BJ (cell line): ENCODE measurements at regions not wholly inside any gene's neighbourhood (a gene's known extent, or its start where the extent isn't known, plus 50 kb on each side); places are given as distances from the start of the nearest gene placed in this dataset.
A peak's percentile ranks its signal among the peaks of the same experiment; 100 is the strongest.

ENCODE experiments used
- CTCF ChIA-PET: fragments of 350-600 bp; formaldehyde crosslinking; extraction: SDS; loops from one replicate; lab custom pipeline; 2021; ENCODE audit warnings: antibody characterized with exemption, inconsistent platforms; lab: Yijun Ruan, JAX
- POLR2A ChIA-PET: fragments of 300-600 bp; sonication (Branson Sonifier 250); formaldehyde crosslinking; extraction: SDS; loops from one replicate; lab custom pipeline; 2021; ENCODE audit warnings: antibody characterized with exemption; lab: Charles Lee
- DNase-seq: peaks from one replicate; pipeline ENCODE4 v3.0.0-alpha.2; 2011; ENCODE audit warnings: low read depth
- H3K27me3 ChIP-seq: 2 replicates; pipeline ENCODE4 v1.6.0; 2011; ENCODE audit warnings: low read length; ENCODE audit not compliant: control insufficient read depth, insufficient read depth
- H3K36me3 ChIP-seq: 2 replicates; pipeline ENCODE4 v1.5.1; 2011; ENCODE audit warnings: low read length; ENCODE audit not compliant: control insufficient read depth, insufficient read depth
- H3K4me3 ChIP-seq: 2 replicates; pipeline ENCODE4 v1.5.1; 2011; ENCODE audit warnings: low read depth, mild to moderate bottlenecking, control low read depth, low read length
- TF ChIP-seq, protein P1 (sequence below): IDR thresholded peaks from 2 replicates; pipeline ENCODE4 v1.5.1; 2011; ENCODE audit warnings: low read depth, mild to moderate bottlenecking, control low read depth, inconsistent platforms, low read length, moderate library complexity; ENCODE audit not compliant: insufficient read depth

- Histone ChIP-seq H3K4me3 (no peak overlapping the region), H3K27me3 (no peaks in the 10 kb centered on the region), H3K36me3 (no peaks in the 10 kb centered on the region; the same call in 1 of the 2 replicates)
- CTCF ChIA-PET: no interaction called here
- POLR2A ChIA-PET: no interaction called here
- no peak for DNase-seq
- TF ChIP-seq, protein P1, sequence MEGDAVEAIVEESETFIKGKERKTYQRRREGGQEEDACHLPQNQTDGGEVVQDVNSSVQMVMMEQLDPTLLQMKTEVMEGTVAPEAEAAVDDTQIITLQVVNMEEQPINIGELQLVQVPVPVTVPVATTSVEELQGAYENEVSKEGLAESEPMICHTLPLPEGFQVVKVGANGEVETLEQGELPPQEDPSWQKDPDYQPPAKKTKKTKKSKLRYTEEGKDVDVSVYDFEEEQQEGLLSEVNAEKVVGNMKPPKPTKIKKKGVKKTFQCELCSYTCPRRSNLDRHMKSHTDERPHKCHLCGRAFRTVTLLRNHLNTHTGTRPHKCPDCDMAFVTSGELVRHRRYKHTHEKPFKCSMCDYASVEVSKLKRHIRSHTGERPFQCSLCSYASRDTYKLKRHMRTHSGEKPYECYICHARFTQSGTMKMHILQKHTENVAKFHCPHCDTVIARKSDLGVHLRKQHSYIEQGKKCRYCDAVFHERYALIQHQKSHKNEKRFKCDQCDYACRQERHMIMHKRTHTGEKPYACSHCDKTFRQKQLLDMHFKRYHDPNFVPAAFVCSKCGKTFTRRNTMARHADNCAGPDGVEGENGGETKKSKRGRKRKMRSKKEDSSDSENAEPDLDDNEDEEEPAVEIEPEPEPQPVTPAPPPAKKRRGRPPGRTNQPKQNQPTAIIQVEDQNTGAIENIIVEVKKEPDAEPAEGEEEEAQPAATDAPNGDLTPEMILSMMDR: no peak
Observed at GRCh38 chr5:125185740-125186139, 439.3 kb upstream of the ZNF608 start.

DNA sequence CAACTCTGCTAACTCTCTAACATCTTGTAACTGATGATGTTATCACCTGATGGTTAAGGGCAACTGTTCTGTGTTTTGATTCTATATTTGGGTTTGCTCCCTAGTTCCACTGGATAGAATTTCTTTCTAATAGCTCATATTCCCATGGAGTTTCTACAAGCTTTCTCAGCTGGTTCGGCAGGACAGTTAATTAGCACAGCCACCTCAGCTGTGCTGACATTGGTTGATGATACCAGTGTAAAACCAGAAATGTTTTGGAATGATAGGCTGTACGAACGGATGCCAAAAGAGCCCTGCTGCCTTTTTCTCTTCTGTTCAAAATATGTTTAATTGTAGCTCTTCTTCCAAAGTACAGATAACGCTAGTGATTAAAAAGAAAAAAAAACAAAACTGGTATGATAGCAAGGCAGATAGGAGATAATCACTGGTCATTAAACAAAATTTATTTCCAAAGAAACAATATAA, 440.5 kb upstream of the ZNF608 start:
- H3K36me3 ChIP-seq: no peaks in the 10 kb centered on the region; the same call in 1 of the 2 replicates
- no peaks in the 10 kb centered on the region for H3K27me3 ChIP-seq
- TF ChIP-seq, protein P1: no peak
- POLR2A ChIA-PET: no interaction called here
- no peak overlapping the region for H3K4me3 ChIP-seq
- CTCF ChIA-PET: interaction anchor here (1.5 kb wide), 1 partner anchor 9 kb away, joined by 4 read pairs; no protein-coding TSS in a partner anchor
- DNase-seq: no peak

DNA sequence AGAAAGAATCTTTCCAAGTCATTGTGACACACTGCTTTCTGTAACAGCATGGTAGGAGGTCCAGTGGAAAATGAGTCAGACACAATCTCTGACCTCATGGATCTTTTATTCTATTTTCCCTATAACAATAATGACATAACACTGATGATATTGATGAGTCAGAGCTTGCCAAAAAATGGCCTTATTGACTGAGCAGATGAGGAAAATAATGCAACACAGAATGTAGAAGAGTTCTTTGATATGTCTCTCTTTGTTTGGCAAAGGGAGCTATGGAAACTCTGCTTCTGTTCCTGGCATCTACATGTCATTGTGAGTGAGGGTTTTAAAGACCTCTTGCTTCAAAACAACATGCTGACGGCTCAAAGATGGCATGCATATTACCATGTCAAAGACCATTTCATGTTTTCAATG, 443.1 kb upstream of the ZNF608 start:
- Histone ChIP-seq H3K36me3 (no peaks in the 10 kb centered on the region), H3K27me3 (no peaks in the 10 kb centered on the region), H3K4me3 (no peak overlapping the region)
- TF ChIP-seq, protein P1: no peak
- POLR2A ChIA-PET: no interaction called here
- no peak for DNase-seq
- CTCF ChIA-PET: no interaction called here

- ChIA-PET POLR2A (no interaction called here), CTCF (interaction anchor here (1.0 kb wide), 2 partner anchors 11 to 17 kb away, joined by 3 to 6 read pairs; no protein-coding TSS in a partner anchor)
- Histone ChIP-seq H3K27me3 (no peaks in the 10 kb centered on the region), H3K36me3 (no peaks in the 10 kb centered on the region), H3K4me3 (no peak overlapping the region)
- TF ChIP-seq, protein P1: no peak
- DNase-seq: peak; percentile 35
Observed at GRCh38 chr5:125190232-125191087, 444.0 kb upstream of the ZNF608 start.

DNA sequence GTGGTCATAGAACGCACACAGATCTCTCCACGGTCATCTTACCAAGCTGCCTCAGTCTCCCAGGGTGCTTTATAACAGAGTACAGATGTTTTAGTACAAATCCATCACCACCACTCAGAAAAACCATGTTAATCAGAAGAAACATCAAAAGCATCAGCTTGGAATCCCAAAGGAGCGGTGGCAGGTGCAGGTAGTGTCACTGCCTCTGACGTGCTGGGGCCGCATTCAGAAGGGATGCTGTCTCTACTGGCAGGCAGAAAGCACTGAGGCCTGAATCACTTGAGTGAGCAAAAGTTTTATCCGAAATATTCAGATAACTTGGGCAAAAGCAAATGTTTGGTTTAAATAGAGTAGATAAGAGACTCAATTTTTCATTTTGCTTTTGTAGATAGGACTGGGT, 448.4 kb upstream of the ZNF608 start:
- CTCF ChIA-PET: no interaction called here
- POLR2A ChIA-PET: no interaction called here
- TF ChIP-seq, protein P1: no peak
- DNase-seq: no peak
- no peaks in the 10 kb centered on the region for H3K36me3 ChIP-seq
- H3K4me3 ChIP-seq: no peak overlapping the region
- no peaks in the 10 kb centered on the region for H3K27me3 ChIP-seq
